ENCODE measurements at regions not wholly inside any gene's neighbourhood (a gene's known extent, or its start where the extent isn't known, plus 50 kb on each side); places are given as distances from the start of the nearest gene placed in this dataset.

DNA sequence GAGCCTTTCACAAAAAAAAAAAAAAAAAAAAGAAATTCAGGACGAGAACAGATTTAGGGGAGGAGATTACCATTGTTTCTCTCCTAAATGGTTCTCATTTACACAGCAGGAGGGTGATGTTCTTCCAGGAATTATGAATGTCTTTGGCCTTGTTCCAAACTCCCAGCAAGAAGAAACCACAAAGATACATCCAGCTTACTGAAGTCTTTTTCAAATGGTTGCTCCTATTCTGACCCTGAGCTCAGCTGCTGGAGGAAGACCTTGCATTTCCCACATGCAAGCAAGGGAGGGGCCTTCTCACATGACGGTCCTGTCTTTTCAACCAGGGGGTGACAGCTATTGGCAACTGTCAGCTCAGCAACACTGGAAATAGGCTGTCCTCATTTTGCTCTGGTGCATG is 203.0 kb upstream of the VLDLR start:
- TF ChIP-seq, protein P1, sequence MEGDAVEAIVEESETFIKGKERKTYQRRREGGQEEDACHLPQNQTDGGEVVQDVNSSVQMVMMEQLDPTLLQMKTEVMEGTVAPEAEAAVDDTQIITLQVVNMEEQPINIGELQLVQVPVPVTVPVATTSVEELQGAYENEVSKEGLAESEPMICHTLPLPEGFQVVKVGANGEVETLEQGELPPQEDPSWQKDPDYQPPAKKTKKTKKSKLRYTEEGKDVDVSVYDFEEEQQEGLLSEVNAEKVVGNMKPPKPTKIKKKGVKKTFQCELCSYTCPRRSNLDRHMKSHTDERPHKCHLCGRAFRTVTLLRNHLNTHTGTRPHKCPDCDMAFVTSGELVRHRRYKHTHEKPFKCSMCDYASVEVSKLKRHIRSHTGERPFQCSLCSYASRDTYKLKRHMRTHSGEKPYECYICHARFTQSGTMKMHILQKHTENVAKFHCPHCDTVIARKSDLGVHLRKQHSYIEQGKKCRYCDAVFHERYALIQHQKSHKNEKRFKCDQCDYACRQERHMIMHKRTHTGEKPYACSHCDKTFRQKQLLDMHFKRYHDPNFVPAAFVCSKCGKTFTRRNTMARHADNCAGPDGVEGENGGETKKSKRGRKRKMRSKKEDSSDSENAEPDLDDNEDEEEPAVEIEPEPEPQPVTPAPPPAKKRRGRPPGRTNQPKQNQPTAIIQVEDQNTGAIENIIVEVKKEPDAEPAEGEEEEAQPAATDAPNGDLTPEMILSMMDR (IDR thresholded peaks at IDR 0.05), result no peak
- TF ChIP-seq POLR2A (IDR thresholded peaks at IDR 0.05), result no peak
